Myocyte (in vitro differentiated cells): ENCODE measurements at regions not wholly inside any gene's neighbourhood (a gene's known extent, or its start where the extent isn't known, plus 50 kb on each side); places are given as distances from the start of the nearest gene placed in this dataset.
"Not testable (repeated sequence)": the region's sequence is repeated elsewhere in the genome, so short reads cannot be mapped to it uniquely, and the experiment has no call there.

Experiments used
- DNase-seq: peaks from one replicate; pipeline ENCODE4 v3.0.0-alpha.2; 2012; ENCODE audit warnings: low read depth

DNA sequence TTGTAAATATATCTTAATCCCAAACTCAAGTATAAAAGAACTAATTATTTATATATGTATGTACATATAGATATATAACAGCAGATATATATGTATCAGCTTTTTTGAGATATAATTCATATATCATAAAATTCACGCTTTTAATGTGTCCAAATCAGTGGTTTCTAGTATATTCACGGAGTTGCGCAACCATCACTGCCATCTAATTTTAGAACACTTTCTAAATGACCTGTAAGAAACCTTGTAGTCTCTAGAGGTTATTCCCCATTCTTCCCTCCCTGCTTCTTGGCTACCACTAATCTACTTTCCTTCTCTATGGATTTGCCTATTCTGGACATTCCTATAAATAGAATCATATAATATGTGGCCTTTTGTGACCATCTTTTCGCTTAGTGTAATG lies 163.5 kb upstream of the TCF4 start:
- DNase-seq, result no peak

- DNase-seq, result no peak
Observed at GRCh38 chr18:55748227-55748738, 160.3 kb upstream of the TCF4 start.

DNA sequence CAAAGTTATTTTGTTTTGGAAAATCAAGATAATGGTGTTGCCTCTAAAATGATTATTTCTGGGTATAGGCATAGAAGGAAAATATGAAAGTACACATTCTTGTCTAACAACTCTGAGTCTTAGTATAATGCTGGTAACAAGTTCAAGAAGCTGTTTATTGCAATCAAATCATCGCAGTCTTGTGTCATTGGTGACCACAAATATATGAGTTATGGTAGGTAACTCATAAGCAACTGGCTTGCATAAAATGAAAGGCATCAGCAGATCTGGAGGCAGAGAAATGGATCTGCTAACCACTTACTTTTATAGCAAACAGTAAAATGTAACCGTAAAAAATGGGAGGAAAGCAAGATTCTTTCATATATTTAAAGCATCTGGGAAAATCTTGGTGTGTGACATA lies 156.2 kb upstream of the TCF4 start:
- DNase-seq, result no peak

DNA sequence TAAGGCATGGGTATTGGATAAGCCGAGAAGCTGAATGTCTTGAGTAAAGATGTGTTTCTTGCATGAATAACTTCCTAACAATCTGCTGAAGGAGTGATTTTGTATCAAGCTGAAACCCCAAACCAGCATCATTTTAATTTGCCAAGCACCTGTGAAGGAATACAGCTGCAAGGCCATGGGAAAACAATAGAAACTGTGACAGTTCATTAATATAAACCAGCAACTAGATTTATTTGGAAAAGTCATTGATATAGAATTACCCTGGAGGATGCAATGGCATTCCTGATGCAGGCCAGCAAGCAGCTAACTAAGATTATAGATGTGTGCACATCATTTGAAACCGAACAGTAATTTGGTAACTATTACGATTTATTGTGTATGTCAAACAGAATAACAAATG lies 155.7 kb upstream of the TCF4 start:
- no peak for DNase-seq

- no peak for DNase-seq
Observed at GRCh38 chr18:55743133-55743532, 155.1 kb upstream of the TCF4 start.

- DNase-seq, result no peak
Observed at GRCh38 chr18:55739488-55739887, 151.5 kb upstream of the TCF4 start.

- DNase-seq, result no peak
Observed at GRCh38 chr18:55738483-55739114, 150.6 kb upstream of the TCF4 start.

DNA sequence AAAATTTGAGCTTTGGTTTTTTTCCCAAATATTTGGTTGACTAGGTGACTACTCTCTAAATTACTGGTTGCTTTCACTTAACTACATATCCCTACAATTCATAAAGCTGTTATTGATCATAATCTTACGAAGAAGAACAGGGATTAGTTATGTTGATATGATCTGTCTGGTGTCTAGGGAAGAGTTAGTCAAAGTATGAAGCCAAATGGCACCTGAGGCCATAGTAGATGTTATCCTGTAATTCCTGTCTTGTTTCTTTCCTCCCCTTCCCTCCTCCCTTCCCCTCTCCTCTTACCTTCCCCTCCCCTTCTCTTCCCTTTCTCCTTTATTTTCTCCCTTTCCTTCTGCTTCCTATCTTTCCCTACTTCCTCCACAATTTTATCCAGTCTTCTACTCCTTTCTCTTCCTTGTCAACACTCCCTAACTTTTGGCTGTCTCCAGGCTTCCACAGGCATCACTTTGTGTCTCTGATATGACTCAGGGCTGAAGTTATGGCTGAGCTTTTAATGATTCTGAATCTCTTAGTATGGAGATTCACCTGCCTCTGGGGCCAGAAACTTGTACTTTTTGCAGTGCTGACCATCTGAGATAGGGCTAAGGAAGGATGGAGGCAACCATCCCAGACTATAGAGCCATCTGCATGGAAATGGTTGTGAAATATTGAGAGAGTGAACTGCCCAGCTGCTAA lies 149.9 kb upstream of the TCF4 start:
- no peak for DNase-seq

DNA sequence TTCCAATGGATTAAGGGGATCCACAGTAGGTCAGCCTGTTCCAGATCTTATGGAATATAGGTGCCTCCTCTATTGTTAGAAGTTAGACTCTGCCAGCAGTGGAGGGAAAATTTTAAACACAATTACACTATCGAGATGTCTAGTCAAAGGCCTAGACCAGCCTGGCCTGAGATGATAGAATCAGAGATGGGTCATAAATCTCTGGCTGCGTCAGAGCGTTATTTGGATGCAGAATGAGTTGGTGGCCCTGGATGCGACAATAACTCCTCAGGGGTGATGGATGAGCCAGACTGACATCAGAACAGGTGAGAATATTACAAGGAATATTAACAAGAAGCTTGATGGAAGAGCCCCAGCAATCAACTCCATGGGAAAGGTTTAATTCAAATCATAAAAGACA lies 149.3 kb upstream of the TCF4 start:
- no peak for DNase-seq

DNA sequence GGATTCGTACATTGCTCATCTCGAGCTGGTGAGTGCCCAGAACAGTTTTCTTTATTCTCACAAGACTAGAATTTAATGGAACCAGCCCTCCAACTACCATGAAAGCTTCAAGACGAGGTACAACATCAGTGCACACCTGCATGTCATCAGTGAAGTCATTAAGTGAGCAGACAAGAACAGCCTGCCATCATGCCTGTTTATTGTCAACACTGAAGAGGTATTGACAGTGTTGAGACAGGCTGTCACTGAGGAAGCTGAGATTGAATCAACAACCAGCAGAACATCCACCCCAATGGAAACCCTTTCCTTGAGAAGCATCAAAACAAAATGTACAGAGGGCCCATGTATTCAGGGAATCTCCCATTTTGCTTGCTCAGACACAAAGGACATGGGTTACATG lies 148.0 kb upstream of the TCF4 start:
- DNase-seq, result no peak

DNA sequence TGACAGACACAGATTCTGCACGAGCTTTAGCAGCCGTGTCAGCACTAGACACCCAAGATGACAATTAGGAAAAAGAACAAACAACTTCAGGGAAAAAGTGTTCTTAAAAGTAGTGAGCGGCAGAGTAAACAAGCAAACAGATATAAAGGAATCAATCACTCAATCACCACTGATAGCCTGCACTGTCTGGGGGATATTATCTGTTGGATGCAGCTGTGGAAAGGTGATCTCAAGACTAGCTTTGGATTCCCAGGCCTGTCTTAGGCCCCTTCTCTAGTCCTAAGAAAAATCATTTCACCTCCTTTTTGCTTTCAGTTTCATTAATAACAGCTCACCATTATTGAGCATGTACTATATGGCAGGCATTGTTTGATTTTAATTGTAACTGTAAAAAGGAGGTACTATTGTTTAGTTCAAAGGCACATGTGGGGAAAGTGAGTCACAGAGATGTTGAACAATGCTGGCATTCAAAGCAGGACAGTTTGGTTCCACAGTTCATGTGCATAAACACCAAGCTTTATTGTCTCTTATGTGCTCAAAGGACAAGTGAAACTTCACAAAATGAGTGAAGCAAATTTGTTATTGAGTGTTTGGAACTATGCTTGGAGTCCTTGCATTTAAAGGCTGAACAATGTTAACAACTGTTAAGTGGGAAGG lies 147.3 kb upstream of the TCF4 start:
- DNase-seq, result no peak

DNA sequence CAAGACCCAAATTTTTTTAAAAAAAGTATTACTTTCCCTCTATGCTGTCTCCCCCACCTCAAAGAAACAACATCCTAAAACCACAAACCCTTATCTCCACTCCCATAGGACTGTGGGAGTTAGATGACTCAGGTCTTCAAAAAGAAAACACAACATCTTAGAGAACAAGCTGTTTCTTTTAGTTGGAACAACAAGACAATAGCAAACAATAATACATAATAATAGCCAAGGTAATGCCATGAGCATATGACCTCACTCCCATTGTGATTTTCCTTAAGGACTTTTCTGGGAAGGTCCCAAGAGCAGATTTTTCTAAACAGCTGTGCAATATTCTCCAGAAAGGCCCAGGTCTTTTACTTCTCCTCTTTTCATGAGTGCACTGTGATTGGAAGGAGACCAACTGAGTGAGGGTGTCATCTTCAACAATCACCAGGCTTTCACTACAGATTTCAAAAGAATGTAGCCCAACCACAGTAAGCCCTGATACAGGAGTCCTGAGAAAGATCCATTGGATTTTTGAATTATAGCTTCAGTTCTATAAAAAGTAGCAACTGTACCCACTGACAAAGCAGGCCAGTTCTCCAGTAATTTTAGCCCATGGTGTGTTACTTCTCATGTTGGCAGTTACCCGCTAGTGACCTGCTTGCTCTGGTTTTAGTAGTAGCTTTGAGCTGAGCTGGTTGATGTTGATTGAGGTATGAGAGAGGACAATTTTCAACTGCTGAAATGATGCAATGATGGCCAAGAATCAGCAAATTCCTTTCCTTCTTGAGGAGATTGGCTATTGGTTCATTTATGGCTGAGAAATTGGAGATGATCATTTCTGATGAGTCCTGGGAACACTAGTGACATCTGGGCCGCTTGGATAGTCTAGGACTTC lies 144.5 kb upstream of the TCF4 start:
- DNase-seq, result peak; percentile 48

GRCh38 chr18:55731594-55732042 lies 143.6 kb upstream of the TCF4 start:
- peak; percentile 28 for DNase-seq

DNA sequence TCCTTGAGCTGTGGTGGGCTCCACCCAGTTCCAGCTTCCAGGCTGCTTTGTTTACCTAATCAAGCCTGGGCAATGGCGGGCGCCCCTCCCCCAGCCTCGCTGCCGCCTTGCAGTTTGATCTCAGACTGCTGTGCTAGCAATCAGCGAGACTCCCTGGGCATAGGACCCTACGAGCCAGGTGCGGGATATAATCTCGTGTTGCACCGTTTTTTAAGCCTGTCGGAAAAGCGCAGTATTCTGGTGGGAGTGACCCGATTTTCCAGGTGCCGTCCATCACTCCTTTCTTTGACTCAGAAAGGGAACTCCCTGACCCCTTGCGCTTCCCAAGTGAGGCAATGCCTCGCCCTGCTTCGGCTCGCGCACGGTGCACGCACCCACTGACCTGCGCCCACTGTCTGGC lies 133.0 kb upstream of the TCF4 start:
- not testable (repeated sequence) for DNase-seq

DNA sequence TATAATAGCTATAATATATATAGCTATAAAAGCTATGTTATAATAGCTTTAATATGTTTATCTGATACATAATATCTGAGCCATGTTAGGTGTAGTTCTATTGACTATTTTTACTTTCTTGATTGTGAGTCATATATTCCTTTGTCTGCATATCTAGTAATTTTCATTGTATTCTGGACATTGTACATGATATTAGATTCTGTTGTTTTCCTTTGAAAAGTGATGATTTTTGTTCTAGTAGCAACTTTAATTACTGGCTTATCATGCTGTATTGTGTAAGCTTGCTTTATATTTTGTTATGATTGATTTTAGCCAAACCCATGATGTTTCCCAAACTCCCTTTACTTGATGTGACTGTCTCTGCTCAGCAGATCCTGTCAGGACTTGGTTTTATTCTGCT lies 125.7 kb upstream of the TCF4 start:
- DNase-seq, result no peak

DNA sequence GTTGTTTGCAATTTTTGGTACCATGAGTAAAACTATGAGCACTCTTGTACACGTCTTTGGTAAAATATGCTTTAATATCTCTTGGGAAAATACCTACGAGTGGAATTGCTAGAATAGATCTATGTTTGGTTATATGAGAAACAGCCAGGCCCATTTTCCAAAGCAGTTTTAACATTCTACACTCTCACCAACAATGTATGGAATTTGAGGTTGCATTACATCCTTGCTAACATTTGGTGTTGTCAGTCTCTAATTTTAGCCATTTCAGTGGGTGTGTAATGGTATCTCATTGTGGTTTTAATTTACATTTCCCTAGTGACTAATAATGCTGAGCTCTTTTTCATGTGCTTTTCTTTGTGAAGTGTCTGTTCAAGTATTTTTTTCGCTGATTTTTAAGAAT lies 118.9 kb upstream of the TCF4 start:
- peak; percentile 79 for DNase-seq

DNA sequence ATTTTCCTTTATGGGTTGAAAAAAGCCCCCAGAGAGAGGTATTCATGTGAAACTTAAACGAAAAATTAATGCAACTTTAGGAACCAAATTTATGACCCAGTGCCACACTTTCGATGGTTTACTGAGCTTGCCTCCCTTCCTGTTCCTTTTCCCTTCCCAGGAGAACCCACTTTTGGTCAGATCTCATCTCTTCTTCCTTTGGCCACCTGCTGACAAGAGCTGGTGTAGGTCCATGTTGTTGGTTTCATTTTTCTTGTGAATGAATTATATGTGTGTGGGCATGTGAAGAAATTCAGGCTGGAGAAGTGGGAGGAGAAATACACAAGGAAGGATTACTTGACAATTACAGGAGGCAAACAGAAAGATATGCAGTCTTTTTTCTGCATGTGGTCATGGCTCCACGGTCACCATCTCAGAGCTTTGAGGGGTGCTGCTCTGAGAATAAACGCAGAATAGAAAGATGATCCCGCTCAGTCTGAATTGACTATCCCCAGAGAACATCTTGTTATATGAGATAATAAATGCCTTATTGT lies 111.3 kb upstream of the TCF4 start:
- DNase-seq, result peak; percentile 41

GRCh38 chr18:55696811-55697210 lies 108.8 kb upstream of the TCF4 start:
- DNase-seq, result no peak

GRCh38 chr18:55695091-55695490 lies 107.1 kb upstream of the TCF4 start:
- DNase-seq, result peak; percentile 37

- DNase-seq, result no peak
Observed at GRCh38 chr18:55694291-55694690, 106.3 kb upstream of the TCF4 start.

GRCh38 chr18:55688030-55688429 lies 100.0 kb upstream of the TCF4 start:
- DNase-seq, result no peak
